ENCODE measurements at regions not wholly inside any gene's neighbourhood (a gene's known extent, or its start where the extent isn't known, plus 50 kb on each side); places are given as distances from the start of the nearest gene placed in this dataset.
A peak's percentile ranks its signal among the peaks of the same experiment; 100 is the strongest.
"Not testable (repeated sequence)": the region's sequence is repeated elsewhere in the genome, so short reads cannot be mapped to it uniquely, and the experiment has no call there.

- intact Hi-C loops (cut with DNase I) = no loop called here
- ATAC-seq (no peak), DNase-seq (ENCODE audit: low spot score) (no peak)
Observed at GRCh38 chr18:5728531-5728930, 166.8 kb downstream of the TMEM200C start.

DNA sequence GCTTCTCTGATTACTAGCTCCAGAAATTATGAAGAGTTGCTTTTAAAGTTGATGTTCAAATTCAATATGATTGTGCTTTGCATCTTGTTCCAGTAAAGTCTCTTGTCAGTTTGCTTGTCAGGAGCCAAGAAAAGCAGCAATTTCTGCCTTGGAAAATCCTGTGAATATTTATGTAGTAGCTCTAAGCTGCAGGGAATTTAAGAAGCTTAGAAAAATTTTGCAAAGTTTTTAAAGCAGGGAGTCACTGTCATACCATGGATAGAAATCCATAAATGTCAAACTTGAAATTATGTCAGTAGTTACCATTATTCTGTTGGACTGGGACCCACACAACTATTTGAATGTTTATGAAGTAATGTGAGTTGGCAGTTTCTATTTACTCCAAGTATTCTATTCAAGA lies 169.3 kb downstream of the TMEM200C start:
- ATAC-seq = no peak
- intact Hi-C loops (cut with DNase I) = no loop called here
- DNase-seq (ENCODE audit: low spot score) = no peak

DNA sequence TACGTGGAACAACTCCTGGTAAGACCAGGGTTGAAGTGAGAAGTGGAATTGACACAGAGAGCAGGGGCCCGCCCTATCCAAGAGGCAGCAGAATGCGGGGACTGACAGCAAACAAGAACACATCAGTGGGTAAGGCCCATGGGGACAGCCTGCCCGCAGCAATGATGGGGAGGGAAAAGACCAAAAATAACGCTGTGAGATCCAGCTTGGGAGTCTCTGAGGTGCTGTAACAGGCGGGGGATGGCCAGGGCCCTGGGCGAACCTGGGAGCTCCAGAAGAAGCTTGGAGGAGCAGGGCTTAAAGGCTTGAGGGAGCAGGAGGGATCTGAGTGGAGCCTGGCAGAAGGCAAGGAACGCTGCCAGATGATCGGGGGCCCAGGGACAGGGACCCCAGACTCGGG lies 173.4 kb downstream of the TMEM200C start:
- DNase-seq (ENCODE audit: low spot score) (no peak), ATAC-seq (no peak)
- intact Hi-C loops (cut with DNase I) = no loop called here

DNA sequence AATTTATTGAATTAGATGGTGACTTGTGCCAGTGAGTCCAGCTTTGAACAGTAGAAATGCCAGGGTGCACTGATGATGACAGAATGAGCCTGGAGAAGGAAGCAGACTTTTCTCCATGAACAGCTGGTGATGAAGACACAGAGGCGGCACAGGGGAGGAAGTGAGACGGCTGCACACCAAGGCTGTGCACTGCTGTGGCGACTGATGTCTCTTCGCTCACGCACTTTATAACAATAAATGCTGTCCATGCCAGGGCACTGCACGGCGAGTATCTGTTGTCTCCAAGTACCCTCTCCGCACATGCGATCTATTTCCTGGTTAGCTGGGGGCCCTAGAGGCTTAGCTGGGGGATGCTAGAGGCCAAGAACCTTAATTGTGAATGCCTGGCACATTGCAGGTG lies 175.2 kb downstream of the TMEM200C start:
- intact Hi-C loops (cut with DNase I) = no loop called here
- DNase-seq (ENCODE audit: low spot score) (no peak), ATAC-seq (no peak)

- ATAC-seq (no peak), DNase-seq (ENCODE audit: low spot score) (no peak)
- intact Hi-C loops (cut with DNase I) = no loop called here
Observed at GRCh38 chr18:5717256-5717655, 173.5 kb upstream of the EPB41L3 start.

DNA sequence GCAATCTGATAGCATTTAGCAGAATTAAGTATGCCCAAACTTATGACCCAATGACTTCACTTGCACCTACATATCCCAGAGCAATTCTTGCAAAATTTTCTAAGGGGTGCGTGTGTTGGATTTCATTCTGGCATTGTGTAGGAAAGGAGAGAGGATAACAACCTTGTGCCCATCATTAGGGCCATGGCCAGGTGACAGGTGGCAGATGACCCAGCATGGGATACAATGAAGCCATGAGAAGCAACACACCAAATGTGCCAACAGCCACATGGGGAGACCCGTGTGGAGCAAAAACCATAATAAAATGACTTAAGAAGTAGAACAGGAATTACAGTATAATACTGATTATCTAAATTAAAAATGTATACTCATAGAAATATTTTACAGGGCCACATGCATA lies 166.9 kb upstream of the EPB41L3 start:
- intact Hi-C loops (cut with DNase I) = no loop called here
- ATAC-seq (no peak), DNase-seq (ENCODE audit: low spot score) (no peak)

DNA sequence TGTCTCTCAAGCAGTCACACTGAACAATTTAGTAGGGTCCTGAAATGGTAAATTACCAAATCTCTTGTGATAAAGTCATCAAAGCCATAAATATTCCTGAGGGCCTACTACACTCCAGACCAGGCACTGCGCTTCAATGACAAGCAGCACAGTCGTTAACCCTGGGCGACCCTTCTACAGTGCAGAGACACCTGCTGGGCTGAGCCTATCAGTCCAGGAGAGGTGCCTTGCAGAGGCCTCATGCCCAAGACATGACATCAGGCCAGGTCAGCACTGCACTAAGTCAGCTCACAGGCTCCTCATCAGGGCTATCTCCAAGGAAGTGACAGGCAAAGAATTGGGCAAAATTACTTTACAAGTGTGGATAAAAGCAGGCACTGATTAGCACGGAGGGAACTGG lies 166.4 kb upstream of the EPB41L3 start:
- ATAC-seq (peak; percentile 32), DNase-seq (ENCODE audit: low spot score) (no peak)
- intact Hi-C loops (cut with DNase I) = no loop called here

GRCh38 chr18:5709476-5710095 lies 165.8 kb upstream of the EPB41L3 start:
- DNase-seq (ENCODE audit: low spot score) = no peak
- intact Hi-C loops (cut with DNase I) = no loop called here
- no peak for ATAC-seq

- DNase-seq (ENCODE audit: low spot score) = no peak
- intact Hi-C loops (cut with DNase I) = no loop called here
- ATAC-seq = no peak
Observed at GRCh38 chr18:5707586-5707985, 163.8 kb upstream of the EPB41L3 start.

DNA sequence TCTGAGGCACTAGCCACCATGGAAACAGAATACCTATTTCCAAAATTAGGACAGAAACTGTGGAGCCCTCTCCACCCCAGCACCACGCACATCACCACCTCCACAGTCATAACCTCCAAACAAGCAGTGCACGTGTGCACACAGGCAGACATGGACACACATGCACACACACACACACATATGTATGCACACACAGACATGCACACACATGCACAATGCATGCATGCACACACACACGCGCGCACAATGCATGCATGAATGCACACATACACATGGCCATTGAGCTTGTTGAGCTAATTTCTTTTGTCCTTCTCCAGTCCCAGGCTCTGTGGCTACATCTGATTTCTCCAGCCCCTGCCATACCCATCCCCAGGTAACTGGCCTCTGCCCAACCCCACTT lies 161.6 kb upstream of the EPB41L3 start:
- ATAC-seq (no peak), DNase-seq (ENCODE audit: low spot score) (no peak)
- intact Hi-C loops (cut with DNase I) = no loop called here

GRCh38 chr18:5704847-5705246 lies 161.1 kb upstream of the EPB41L3 start:
- DNase-seq (ENCODE audit: low spot score) (no peak), ATAC-seq (no peak)
- intact Hi-C loops (cut with DNase I) = no loop called here

- intact Hi-C loops (cut with DNase I); ATAC-seq; DNase-seq (ENCODE audit: low spot score): not testable (repeated sequence)
Observed at GRCh38 chr18:5702016-5702415, 158.2 kb upstream of the EPB41L3 start.

GRCh38 chr18:5693699-5694294 lies 150.0 kb upstream of the EPB41L3 start:
- intact Hi-C loops (cut with DNase I) = no loop called here
- ATAC-seq = peak; percentile 82
- DNase-seq (ENCODE audit: low spot score) = no peak

- intact Hi-C loops (cut with DNase I) = no loop called here
- no peak for DNase-seq (ENCODE audit: low spot score)
Observed at GRCh38 chr18:5678779-5679406, 135.1 kb upstream of the EPB41L3 start.

GRCh38 chr18:5678278-5678677 lies 134.5 kb upstream of the EPB41L3 start:
- ATAC-seq (no peak), DNase-seq (ENCODE audit: low spot score) (no peak)
- intact Hi-C loops (cut with DNase I) = no loop called here

More at GRCh38 chr18:5678779-5679406, 135.1 kb upstream of the EPB41L3 start:
- ATAC-seq = no peak

DNA sequence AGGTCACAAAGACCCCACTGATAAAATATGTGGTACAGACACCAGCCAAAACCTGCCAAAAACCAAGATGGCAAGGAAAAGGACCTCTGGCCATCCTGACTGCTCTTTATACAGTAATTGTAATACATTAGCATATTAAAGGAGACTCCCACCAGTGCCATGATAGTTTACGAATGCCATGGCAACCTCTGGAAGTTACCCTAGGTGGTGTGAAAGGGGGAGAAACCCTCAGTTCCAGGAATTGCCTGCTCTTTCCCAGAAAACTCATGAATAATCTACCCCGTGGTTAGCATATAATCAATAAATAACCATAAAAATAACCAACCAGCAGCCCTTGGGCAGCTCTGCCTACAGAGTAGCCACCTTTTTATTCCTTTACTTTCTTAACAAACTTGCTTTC lies 129.8 kb upstream of the EPB41L3 start:
- no peak for ATAC-seq
- intact Hi-C loops (cut with DNase I) = no loop called here
- DNase-seq (ENCODE audit: low spot score) = no peak

- no peak for DNase-seq (ENCODE audit: low spot score)
- intact Hi-C loops (cut with DNase I) = no loop called here
- no peak for ATAC-seq
Observed at GRCh38 chr18:5669585-5669984, 125.8 kb upstream of the EPB41L3 start.

- ATAC-seq = no peak
- intact Hi-C loops (cut with DNase I) = no loop called here
- no peak for DNase-seq (ENCODE audit: low spot score)
Observed at GRCh38 chr18:5668087-5668715, 124.4 kb upstream of the EPB41L3 start.

DNA sequence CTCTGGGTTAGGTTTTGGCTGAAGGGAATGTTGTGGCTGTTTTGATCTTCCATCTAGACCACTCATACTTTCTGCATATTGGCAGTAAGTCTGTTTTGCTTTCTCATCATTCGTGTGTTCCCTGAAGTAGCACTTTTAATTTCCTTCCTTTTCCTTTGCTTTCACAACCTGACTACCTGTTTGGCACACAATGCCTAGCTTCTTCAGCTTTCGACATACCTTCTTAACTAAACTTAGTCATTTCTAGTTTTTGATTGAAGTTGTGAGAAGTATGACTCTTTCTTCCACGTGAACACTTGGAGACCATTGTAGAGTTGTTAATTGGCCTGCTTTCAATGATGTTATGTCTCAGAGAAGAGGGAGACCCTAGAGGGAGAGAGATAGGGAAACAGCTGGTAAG lies 123.6 kb upstream of the EPB41L3 start:
- intact Hi-C loops (cut with DNase I) = no loop called here
- ATAC-seq (no peak), DNase-seq (ENCODE audit: low spot score) (no peak)

- intact Hi-C loops (cut with DNase I) = loop anchor here (5.0 kb wide), 1 partner anchor 1945 kb away; no protein-coding TSS in a partner anchor
- DNase-seq (ENCODE audit: low spot score) = no peak
- no peak for ATAC-seq
Observed at GRCh38 chr18:5662586-5663090, 118.8 kb upstream of the EPB41L3 start.
